Right atrium auricular region (tissue), 2 donors: ENCODE measurements at regions not wholly inside any gene's neighbourhood (a gene's known extent, or its start where the extent isn't known, plus 50 kb on each side); places are given as distances from the start of the nearest gene placed in this dataset.

Experiments used
- DNase-seq: peaks from one replicate; pipeline ENCODE4 v3.0.0-alpha.2; 2019; ENCODE audit warnings: low spot score
- H3K27ac ChIP-seq, 2 donors: fragments of 200-600 bp; sonication (generic); 1 replicate in 1 of 2; 2 replicates in 1 of 2; pipeline ENCODE4 v1.5.1; 2016 to 2019
- H3K27me3 ChIP-seq, 2 donors: fragments of 200-600 bp; sonication (generic); one replicate each; pipeline versions ENCODE4 v1.5.1 to v1.6.0; 2017 to 2019
- H3K36me3 ChIP-seq: fragments of 200-600 bp; sonication (generic); one replicate; pipeline ENCODE4 v1.5.1; 2016
- H3K4me1 ChIP-seq, 2 donors: fragments of 200-600 bp; sonication (generic); one replicate each; pipeline versions ENCODE4 v1.5.1 to v1.6.0; 2017 to 2019
- H3K4me3 ChIP-seq, 2 donors: fragments of 200-600 bp; sonication (generic); 1 replicate in 1 of 2; 2 replicates in 1 of 2; pipeline ENCODE4 v1.5.1; 2017 to 2019; ENCODE audit warnings: mild to moderate bottlenecking in 1 of 2, moderate library complexity in 1 of 2
- H3K9me3 ChIP-seq, 2 donors: fragments of 200-600 bp; sonication (generic); one replicate each; pipeline ENCODE4 v1.5.1; 2019
- CTCF ChIP-seq, 2 donors: fragments of 200-600 bp; sonication (generic); IDR thresholded peaks; one replicate each; pipeline ENCODE4 v1.5.1; 2019; ENCODE audit warnings: antibody characterized with exemption in 2 of 2

- no peaks in the 10 kb centered on the region for H3K36me3 ChIP-seq
- no peaks in the 10 kb centered on the region for H3K27me3 ChIP-seq
- no peak for TF ChIP-seq CTCF (IDR thresholded peaks at IDR 0.05)
- no peaks in the 10 kb centered on the region for H3K4me1 ChIP-seq
- H3K4me3 ChIP-seq, result no peak overlapping the region
- H3K27ac ChIP-seq, result no peak overlapping the region
- no peak for DNase-seq
- H3K9me3 ChIP-seq, result peaks cover 0 to 28% of the 10 kb centered on the region in 2 donors
These were observed 72.9 kb upstream of the VASH1 start for GRCh38 chr14:76688383-76688671.

DNA sequence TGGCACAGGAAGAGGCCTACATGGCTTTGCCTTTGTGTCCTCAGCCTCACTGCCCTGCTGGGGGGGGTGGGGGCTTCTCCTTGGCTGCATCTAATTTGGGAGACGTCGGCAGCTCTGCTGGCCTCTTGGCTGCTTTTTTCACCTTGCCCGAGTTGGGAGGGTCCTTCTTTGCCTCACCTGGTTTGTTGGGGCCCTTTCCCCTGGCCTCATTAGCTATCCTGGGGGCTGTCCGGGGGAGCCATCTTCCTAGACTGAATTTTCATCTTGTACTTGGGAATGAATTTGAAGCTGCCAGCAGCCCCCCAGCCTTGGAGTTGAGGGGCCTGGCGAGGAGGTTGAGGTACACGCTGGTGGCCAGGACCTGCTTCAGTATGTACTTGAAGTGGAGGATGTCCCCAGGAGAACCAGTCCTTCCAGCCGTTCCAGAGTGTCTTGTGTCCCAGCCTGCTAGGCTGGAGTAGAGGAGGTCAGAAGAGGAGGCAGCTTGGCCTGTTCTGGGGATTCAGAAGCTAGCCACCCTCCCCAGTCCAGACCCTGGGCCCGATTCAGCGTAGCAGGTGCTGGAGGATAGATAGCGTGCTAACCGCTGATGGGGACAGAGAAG, 70.7 kb upstream of the VASH1 start:
- no peak for DNase-seq
- H3K27me3 ChIP-seq, result no peaks in the 10 kb centered on the region
- H3K36me3 ChIP-seq, result no peaks in the 10 kb centered on the region
- no peaks in the 10 kb centered on the region for H3K4me1 ChIP-seq
- H3K9me3 ChIP-seq, result peaks cover 0 to 27% of the 10 kb centered on the region in 2 donors
- no peak overlapping the region for H3K27ac ChIP-seq
- no peak overlapping the region for H3K4me3 ChIP-seq
- TF ChIP-seq CTCF (IDR thresholded peaks at IDR 0.05), result no peak

DNA sequence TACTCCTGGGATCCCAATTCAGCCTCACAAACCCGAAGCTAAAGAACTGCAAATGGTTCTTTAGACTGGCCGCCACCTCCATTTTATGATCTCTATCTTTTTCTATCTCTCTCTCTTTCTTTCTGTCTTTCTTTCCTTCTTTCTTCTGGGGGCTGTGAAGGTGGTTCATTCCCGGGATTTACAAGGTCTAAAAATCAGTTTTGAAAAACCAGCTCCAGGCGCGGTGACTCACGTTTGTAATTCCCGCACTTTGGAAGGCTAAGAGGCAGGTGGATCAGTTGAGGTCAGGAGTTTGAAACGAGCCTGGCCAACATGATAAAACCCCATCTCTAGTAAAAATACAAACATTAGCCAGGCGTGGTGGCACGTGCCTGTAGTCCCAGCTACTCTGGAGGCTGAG, 67.2 kb upstream of the VASH1 start:
- no peak overlapping the region for H3K4me3 ChIP-seq
- DNase-seq, result no peak
- H3K36me3 ChIP-seq, result no peaks in the 10 kb centered on the region
- no peaks in the 10 kb centered on the region for H3K27me3 ChIP-seq
- H3K9me3 ChIP-seq, result no peaks in the 10 kb centered on the region
- TF ChIP-seq CTCF (IDR thresholded peaks at IDR 0.05), result no peak
- no peak overlapping the region for H3K27ac ChIP-seq
- peaks cover 0 to under 1% of the 10 kb centered on the region in 2 donors for H3K4me1 ChIP-seq

DNA sequence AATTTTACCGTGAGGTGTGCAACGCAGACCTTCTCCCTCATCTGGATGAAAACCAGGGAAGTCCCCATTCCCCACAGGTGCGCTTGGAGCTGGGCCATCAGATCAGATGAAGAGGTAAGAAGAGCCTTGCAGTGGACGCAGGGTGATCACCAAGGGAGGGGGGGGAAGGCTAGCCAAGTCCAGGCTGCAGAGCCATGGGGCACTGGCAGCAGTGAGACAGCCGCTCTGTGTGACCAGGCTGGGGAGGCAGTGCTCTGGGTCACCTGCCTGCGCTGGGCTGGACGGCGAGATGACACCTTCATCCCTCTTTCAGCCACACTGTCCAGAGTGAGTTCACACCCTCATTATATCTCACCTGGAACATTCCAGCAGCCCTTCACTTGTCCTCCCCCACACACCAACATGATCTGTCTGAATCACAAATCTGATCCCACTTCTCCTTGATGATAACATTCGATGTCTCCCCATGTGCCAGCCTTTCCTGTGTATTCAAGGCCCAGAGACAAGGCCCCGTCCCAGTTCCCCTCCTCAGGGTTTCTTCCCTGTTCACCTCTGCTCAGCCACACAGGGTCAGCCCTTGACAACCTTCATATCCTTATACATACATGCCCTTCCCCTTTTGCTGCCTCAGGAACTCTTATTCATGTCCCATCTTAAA, 65.9 kb upstream of the VASH1 start:
- DNase-seq, result peak; percentile 52
- Histone ChIP-seq H3K4me1 (peaks cover 0 to 13% of the 10 kb centered on the region in 2 donors), H3K27me3 (no peaks in the 10 kb centered on the region), H3K36me3 (no peaks in the 10 kb centered on the region), H3K27ac (no peak overlapping the region), H3K4me3 (no peak overlapping the region), H3K9me3 (no peaks in the 10 kb centered on the region)
- TF ChIP-seq CTCF (IDR thresholded peaks at IDR 0.05), result no peak

DNA sequence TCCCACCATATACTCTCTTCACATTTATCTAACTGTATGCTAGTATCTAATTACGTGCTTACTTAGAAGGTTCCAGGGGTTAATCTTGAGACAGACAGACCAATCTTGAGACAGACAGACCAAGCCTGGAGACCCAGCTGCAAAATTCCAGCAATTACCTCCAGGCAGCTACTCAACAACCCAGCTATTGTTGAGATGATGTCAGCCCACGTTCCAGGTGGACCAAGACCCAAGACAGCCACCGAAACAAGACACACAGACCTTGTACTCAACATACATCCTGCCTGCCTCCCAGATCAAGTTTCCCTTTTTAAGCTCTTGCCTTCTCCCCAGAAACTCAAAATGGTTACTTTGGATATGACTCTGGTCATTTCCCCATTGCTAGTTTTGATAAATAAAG, 64.9 kb upstream of the VASH1 start:
- no peaks in the 10 kb centered on the region for H3K27me3 ChIP-seq
- TF ChIP-seq CTCF (IDR thresholded peaks at IDR 0.05), result no peak
- no peaks in the 10 kb centered on the region for H3K9me3 ChIP-seq
- H3K27ac ChIP-seq, result no peak overlapping the region
- H3K4me3 ChIP-seq, result no peak overlapping the region
- no peaks in the 10 kb centered on the region for H3K36me3 ChIP-seq
- H3K4me1 ChIP-seq, result peaks cover 0 to 23% of the 10 kb centered on the region in 2 donors
- DNase-seq, result no peak

DNA sequence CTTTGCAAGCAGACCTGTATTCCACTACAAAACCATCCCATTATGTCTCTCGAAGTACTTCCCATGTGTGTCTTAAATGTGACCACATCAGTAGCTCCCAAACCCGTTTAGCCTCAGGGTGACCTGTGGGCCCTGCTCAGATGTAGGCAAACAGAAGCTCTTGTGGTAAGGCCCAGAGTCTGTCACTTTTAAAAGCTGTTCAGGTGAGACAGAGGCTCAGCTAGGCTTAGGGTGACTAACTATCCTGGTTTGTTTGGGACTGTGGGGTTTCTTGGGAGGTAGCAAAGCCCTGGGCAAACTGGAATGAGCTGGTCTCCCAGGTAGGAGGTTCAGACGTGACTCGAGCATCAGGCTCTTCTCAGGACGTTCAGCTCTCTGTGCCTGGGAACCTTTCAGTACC, 64.5 kb upstream of the VASH1 start:
- Histone ChIP-seq H3K27me3 (no peaks in the 10 kb centered on the region), H3K36me3 (no peaks in the 10 kb centered on the region), H3K4me3 (no peak overlapping the region), H3K27ac (no peak overlapping the region), H3K9me3 (no peaks in the 10 kb centered on the region), H3K4me1 (peaks cover 0 to 27% of the 10 kb centered on the region in 2 donors)
- DNase-seq, result peak; percentile 28
- no peak for TF ChIP-seq CTCF (IDR thresholded peaks at IDR 0.05)
